ENCODE measurements at regions not wholly inside any gene's neighbourhood (a gene's known extent, or its start where the extent isn't known, plus 50 kb on each side); places are given as distances from the start of the nearest gene placed in this dataset.

DNA sequence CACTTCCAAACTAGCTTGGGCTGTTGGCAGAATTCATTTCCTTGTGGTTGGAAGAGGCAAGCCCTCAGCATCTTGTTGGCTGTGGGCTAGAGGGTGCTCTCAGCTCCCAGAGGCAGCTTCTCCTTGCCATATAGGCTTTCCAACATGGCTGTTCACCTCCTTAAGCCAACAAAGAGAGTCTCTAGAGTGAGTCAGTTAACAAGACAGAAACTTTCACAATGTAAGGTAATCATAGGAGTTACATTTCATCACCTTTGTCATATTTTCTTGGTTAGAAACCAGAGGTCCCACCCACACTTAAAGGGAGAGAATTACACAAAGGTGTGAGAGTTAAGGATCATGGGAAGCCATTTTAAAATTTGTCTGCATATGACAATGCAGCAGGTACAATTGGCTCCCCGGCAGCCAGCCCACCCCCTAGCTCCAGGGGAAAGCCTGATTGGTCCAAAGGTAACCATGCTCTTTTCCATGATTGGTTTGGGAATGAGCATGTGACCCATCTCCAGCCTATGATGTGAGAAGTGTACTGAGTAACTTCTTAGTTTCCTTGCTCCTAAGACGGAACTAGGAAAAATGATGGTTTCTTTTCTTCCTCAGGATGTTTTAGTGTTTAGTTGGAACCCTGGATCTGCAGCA, 109.8 kb upstream of the MSX2 start:
- Histone ChIP-seq H3K36me3 (ENCODE audit: insufficient read depth in 1 of 2, low read depth in 1 of 2) (no peaks in the 10 kb centered on the region), H3K9me3 (no peaks in the 10 kb centered on the region), H3K27me3 (ENCODE audit: insufficient read depth in 3 of 3, low read length in 2 of 3) (peaks cover 0 to 5% (median 0%) of the 10 kb centered on the region in 3 donors), H3K27ac (no peak overlapping the region), H3K4me1 (no peaks in the 10 kb centered on the region), H3K4me3 (no peak overlapping the region)
- 90 to 94% (median 93%) methylated on average over 2 of the region's 2 CpGs for whole genome bisulfite sequencing, 3 donors
- ATAC-seq, result no peak
- TF ChIP-seq, protein P1, sequence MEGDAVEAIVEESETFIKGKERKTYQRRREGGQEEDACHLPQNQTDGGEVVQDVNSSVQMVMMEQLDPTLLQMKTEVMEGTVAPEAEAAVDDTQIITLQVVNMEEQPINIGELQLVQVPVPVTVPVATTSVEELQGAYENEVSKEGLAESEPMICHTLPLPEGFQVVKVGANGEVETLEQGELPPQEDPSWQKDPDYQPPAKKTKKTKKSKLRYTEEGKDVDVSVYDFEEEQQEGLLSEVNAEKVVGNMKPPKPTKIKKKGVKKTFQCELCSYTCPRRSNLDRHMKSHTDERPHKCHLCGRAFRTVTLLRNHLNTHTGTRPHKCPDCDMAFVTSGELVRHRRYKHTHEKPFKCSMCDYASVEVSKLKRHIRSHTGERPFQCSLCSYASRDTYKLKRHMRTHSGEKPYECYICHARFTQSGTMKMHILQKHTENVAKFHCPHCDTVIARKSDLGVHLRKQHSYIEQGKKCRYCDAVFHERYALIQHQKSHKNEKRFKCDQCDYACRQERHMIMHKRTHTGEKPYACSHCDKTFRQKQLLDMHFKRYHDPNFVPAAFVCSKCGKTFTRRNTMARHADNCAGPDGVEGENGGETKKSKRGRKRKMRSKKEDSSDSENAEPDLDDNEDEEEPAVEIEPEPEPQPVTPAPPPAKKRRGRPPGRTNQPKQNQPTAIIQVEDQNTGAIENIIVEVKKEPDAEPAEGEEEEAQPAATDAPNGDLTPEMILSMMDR (IDR thresholded peaks at IDR 0.05), result no peak
- no peak for DNase-seq
- intact Hi-C loops (cut with DNase I), result no loop called here

DNA sequence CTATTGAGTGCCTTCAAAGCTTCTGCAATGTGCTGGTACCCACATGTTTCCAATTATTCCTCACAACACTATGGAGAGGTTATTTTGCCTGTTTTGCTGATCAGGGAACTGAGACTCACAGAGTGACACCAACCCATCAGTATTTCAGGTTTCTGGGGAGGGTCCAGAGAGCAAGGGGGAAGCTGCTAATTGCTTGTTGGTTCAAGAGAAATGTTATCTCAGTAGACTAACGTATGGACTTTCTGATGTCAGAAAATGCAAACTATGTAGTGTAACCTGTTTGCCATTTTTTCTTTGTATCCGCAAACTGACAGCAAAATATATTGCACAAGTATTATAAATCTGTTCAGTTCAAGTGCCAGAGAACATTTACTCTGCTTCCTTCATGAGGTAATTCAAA, 108.3 kb upstream of the MSX2 start:
- intact Hi-C loops (cut with DNase I), result no loop called here
- H3K36me3 ChIP-seq (ENCODE audit: insufficient read depth in 1 of 2, low read depth in 1 of 2), result no peaks in the 10 kb centered on the region
- H3K9me3 ChIP-seq, result no peaks in the 10 kb centered on the region
- H3K4me3 ChIP-seq, result no peak overlapping the region
- DNase-seq, result no peak
- no peaks in the 10 kb centered on the region for H3K4me1 ChIP-seq
- H3K27me3 ChIP-seq (ENCODE audit: insufficient read depth in 3 of 3, low read length in 2 of 3), result no peaks in the 10 kb centered on the region
- no peak for ATAC-seq
- no peak overlapping the region for H3K27ac ChIP-seq
- WGBS, 3 donors, result 74 to 76% (median 75%) methylated on average over 2 of the region's 2 CpGs
- TF ChIP-seq, protein P1 (IDR thresholded peaks at IDR 0.05), result no peak

DNA sequence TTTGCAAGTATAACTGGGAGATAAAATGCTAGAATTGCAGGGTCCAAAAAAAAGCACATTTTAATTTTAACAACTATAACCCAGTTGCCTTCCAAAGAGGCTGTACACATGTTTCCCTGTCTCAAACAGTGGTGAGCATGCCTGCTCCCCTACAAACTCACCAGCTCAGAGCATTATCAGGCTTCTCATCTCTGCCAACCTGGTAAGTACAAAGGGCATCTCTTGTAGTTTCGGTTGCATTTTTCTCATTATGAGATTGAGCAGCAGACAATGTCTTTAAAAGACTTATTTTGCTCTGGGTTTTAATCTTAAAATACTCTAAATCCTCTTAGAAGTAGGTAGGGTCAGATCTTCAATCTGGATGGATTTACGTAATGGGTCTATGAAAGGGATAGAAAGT, 107.1 kb upstream of the MSX2 start:
- intact Hi-C loops (cut with DNase I), result no loop called here
- no peaks in the 10 kb centered on the region for H3K4me1 ChIP-seq
- TF ChIP-seq, protein P1 (IDR thresholded peaks at IDR 0.05), result no peak
- no peak for ATAC-seq
- DNase-seq, result no peak
- no peak overlapping the region for H3K4me3 ChIP-seq
- H3K27me3 ChIP-seq (ENCODE audit: insufficient read depth in 3 of 3, low read length in 2 of 3), result no peaks in the 10 kb centered on the region
- no peak overlapping the region for H3K27ac ChIP-seq
- no peaks in the 10 kb centered on the region for H3K36me3 ChIP-seq (ENCODE audit: insufficient read depth in 1 of 2, low read depth in 1 of 2)
- WGBS, 3 donors, result 68 to 81% (median 70%) methylated on average over 2 of the region's 2 CpGs
- H3K9me3 ChIP-seq, result no peaks in the 10 kb centered on the region

DNA sequence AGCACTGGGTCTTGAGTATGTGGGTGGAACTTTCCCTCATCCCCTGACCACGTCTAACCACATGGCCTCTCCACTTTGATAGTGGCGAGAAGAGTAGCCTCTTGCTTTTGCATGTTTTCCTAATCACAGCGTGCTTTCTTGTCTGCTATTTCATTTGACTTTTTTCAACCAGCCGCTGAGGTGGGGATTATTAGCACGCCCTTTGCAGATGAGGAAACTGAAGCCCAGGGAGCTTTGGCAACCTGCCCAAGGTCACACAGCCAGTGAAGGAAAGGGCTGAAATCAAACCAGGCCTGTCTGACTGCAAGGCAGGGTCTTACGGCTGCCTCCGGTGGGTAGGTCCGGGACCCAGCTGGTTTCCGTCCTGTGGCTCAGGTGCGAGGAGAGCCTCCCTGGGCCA, 106.5 kb upstream of the MSX2 start:
- no peaks in the 10 kb centered on the region for H3K4me1 ChIP-seq
- no peak for DNase-seq
- H3K9me3 ChIP-seq, result no peaks in the 10 kb centered on the region
- 76 to 82% (median 78%) methylated on average over 10 of the region's 10 CpGs for WGBS, 3 donors
- ATAC-seq, result no peak
- intact Hi-C loops (cut with DNase I), result no loop called here
- H3K36me3 ChIP-seq (ENCODE audit: insufficient read depth in 1 of 2, low read depth in 1 of 2), result no peaks in the 10 kb centered on the region
- H3K27me3 ChIP-seq (ENCODE audit: insufficient read depth in 3 of 3, low read length in 2 of 3), result no peaks in the 10 kb centered on the region
- TF ChIP-seq, protein P1 (IDR thresholded peaks at IDR 0.05), result no peak
- no peak overlapping the region for H3K4me3 ChIP-seq
- H3K27ac ChIP-seq, result no peak overlapping the region

DNA sequence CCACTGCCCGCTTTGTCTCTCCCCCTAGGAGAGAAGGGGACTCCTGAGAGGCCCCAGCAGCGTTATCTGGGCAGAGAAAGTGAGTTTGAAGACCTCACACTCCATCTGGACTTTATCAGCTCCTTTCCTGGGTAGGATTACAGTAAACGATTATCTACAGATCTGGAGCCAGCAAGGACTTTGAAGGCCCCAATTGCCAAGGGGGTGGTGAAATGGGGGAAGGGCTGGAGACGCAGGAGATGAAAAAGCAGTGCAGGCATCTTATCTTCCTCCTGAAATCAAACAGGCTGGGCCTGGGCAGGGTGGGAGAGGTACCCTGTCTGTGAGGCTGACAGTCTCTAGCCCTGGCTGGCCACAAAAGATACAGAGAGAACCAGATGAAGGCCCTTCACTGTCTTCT, 105.8 kb upstream of the MSX2 start:
- no peaks in the 10 kb centered on the region for H3K27me3 ChIP-seq (ENCODE audit: insufficient read depth in 3 of 3, low read length in 2 of 3)
- no peak for DNase-seq
- TF ChIP-seq, protein P1 (IDR thresholded peaks at IDR 0.05), result no peak
- no peaks in the 10 kb centered on the region for H3K9me3 ChIP-seq
- 49 to 60% (median 57%) methylated on average over 4 of the region's 4 CpGs for WGBS, 3 donors
- H3K27ac ChIP-seq, result no peak overlapping the region
- no peaks in the 10 kb centered on the region for H3K4me1 ChIP-seq
- no peaks in the 10 kb centered on the region for H3K36me3 ChIP-seq (ENCODE audit: insufficient read depth in 1 of 2, low read depth in 1 of 2)
- H3K4me3 ChIP-seq, result no peak overlapping the region
- no peak for ATAC-seq
- intact Hi-C loops (cut with DNase I), result no loop called here

Data from psoas muscle (tissue), 7 donors.